SU-DHL-6 (cell line): ENCODE measurements at regions not wholly inside any gene's neighbourhood (a gene's known extent, or its start where the extent isn't known, plus 50 kb on each side); places are given as distances from the start of the nearest gene placed in this dataset.

ENCODE experiments used
- EZH2phosphoT487 ChIP-seq: fragments of 200-600 bp; sonication (generic), shearing (Covaris generic); conservative IDR thresholded peaks from 2 replicates; pipeline ENCODE4 v1.6.1; 2018; ENCODE audit warnings: mild to moderate bottlenecking, antibody characterized with exemption, low read length, moderate library complexity, mixed read lengths
- TF ChIP-seq, protein P1 (sequence below): fragments of 200-600 bp; sonication (generic); IDR thresholded peaks from one replicate; pipeline ENCODE4 v1.5.1; 2017; ENCODE audit warnings: antibody characterized with exemption, mild to moderate bottlenecking, low read length, moderate library complexity; ENCODE audit not compliant: insufficient read depth, poor library complexity, severe bottlenecking

GRCh38 chr1:181150273-181150672 lies 61.8 kb downstream of the IER5 start:
- TF ChIP-seq, protein P1, sequence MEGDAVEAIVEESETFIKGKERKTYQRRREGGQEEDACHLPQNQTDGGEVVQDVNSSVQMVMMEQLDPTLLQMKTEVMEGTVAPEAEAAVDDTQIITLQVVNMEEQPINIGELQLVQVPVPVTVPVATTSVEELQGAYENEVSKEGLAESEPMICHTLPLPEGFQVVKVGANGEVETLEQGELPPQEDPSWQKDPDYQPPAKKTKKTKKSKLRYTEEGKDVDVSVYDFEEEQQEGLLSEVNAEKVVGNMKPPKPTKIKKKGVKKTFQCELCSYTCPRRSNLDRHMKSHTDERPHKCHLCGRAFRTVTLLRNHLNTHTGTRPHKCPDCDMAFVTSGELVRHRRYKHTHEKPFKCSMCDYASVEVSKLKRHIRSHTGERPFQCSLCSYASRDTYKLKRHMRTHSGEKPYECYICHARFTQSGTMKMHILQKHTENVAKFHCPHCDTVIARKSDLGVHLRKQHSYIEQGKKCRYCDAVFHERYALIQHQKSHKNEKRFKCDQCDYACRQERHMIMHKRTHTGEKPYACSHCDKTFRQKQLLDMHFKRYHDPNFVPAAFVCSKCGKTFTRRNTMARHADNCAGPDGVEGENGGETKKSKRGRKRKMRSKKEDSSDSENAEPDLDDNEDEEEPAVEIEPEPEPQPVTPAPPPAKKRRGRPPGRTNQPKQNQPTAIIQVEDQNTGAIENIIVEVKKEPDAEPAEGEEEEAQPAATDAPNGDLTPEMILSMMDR: no peak
- no peak for TF ChIP-seq EZH2phosphoT487
